HL-60 (cell line): ENCODE measurements at regions not wholly inside any gene's neighbourhood (a gene's known extent, or its start where the extent isn't known, plus 50 kb on each side); places are given as distances from the start of the nearest gene placed in this dataset.
"Not testable (repeated sequence)": the region's sequence is repeated elsewhere in the genome, so short reads cannot be mapped to it uniquely, and the experiment has no call there.

Experiments used
- GABPA ChIP-seq: IDR thresholded peaks from 2 replicates; pipeline ENCODE4 v1.6.1; 2012; ENCODE audit warnings: low read depth
- POLR2AphosphoS5 ChIP-seq: IDR thresholded peaks from 2 replicates; pipeline ENCODE4 v1.6.1; 2012; ENCODE audit warnings: low read depth
- TF ChIP-seq, protein P1 (sequence below): IDR thresholded peaks from one replicate; pipeline ENCODE4 v1.5.1; 2011; ENCODE audit warnings: low read length, control low read depth, inconsistent platforms; ENCODE audit not compliant: insufficient read depth
- TF ChIP-seq, protein P2 (sequence below): IDR thresholded peaks from 2 replicates; pipeline ENCODE4 v1.6.1; 2012; ENCODE audit warnings: low read depth; ENCODE audit not compliant: insufficient replicate concordance

DNA sequence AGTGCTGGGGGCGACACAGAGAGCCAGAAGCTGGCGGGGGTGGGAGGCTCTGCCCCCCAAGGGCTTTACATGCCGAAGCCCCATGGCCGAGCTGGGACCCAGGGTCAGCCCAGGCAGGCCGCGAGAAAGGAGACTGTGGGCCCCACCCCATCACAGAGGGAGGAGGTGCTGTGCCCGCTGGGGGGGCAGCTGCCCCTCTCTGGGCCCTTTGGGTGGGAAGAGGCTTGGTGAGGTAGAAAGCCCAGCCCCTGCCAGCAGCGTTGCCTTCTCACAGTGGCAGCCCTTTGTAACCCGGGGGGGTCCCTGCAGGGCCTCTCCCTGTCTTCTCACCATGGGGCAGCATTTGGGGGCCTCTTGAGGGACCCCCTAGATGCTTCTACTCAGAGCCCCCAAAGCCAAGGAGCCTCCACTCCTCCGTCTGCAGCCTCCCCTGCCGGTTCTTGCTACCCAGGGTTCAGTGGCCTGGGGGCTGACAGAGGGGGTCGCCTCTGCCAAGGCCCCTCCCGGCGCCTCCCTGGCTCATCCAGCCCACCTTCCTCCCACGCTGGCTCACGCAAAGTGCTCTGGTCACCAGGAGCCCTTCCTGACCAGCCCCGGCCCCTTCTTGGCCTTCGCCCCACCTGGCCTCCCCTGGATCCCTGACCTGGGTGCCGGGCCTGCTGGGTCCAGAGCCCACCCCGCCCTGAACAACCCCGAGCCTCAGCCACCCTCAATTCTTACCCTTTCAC lies 2967.9 kb downstream of the RPIA start:
- TF ChIP-seq, protein P1, sequence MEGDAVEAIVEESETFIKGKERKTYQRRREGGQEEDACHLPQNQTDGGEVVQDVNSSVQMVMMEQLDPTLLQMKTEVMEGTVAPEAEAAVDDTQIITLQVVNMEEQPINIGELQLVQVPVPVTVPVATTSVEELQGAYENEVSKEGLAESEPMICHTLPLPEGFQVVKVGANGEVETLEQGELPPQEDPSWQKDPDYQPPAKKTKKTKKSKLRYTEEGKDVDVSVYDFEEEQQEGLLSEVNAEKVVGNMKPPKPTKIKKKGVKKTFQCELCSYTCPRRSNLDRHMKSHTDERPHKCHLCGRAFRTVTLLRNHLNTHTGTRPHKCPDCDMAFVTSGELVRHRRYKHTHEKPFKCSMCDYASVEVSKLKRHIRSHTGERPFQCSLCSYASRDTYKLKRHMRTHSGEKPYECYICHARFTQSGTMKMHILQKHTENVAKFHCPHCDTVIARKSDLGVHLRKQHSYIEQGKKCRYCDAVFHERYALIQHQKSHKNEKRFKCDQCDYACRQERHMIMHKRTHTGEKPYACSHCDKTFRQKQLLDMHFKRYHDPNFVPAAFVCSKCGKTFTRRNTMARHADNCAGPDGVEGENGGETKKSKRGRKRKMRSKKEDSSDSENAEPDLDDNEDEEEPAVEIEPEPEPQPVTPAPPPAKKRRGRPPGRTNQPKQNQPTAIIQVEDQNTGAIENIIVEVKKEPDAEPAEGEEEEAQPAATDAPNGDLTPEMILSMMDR = not testable (repeated sequence)
- TF ChIP-seq, protein P2, sequence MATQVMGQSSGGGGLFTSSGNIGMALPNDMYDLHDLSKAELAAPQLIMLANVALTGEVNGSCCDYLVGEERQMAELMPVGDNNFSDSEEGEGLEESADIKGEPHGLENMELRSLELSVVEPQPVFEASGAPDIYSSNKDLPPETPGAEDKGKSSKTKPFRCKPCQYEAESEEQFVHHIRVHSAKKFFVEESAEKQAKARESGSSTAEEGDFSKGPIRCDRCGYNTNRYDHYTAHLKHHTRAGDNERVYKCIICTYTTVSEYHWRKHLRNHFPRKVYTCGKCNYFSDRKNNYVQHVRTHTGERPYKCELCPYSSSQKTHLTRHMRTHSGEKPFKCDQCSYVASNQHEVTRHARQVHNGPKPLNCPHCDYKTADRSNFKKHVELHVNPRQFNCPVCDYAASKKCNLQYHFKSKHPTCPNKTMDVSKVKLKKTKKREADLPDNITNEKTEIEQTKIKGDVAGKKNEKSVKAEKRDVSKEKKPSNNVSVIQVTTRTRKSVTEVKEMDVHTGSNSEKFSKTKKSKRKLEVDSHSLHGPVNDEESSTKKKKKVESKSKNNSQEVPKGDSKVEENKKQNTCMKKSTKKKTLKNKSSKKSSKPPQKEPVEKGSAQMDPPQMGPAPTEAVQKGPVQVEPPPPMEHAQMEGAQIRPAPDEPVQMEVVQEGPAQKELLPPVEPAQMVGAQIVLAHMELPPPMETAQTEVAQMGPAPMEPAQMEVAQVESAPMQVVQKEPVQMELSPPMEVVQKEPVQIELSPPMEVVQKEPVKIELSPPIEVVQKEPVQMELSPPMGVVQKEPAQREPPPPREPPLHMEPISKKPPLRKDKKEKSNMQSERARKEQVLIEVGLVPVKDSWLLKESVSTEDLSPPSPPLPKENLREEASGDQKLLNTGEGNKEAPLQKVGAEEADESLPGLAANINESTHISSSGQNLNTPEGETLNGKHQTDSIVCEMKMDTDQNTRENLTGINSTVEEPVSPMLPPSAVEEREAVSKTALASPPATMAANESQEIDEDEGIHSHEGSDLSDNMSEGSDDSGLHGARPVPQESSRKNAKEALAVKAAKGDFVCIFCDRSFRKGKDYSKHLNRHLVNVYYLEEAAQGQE = not testable (repeated sequence)
- not testable (repeated sequence) for TF ChIP-seq GABPA, POLR2AphosphoS5
